Lower leg skin (tissue), 3 donors: ENCODE measurements at regions not wholly inside any gene's neighbourhood (a gene's known extent, or its start where the extent isn't known, plus 50 kb on each side); places are given as distances from the start of the nearest gene placed in this dataset.

Experiments
- POLR2A ChIP-seq, 2 donors: fragments of 450-650 bp; IDR thresholded peaks; one replicate each; pipeline ENCODE4 v1.6.1; 2016 to 2017; ENCODE audit warnings: antibody characterized with exemption in 2 of 2, mild to moderate bottlenecking in 1 of 2, moderate library complexity in 1 of 2
- TF ChIP-seq, protein P1 (sequence below), 3 donors: fragments of 450-650 bp; IDR thresholded peaks; one replicate each; pipeline ENCODE4 v1.5.1; 2016; ENCODE audit warnings: antibody characterized with exemption in 3 of 3, mild to moderate bottlenecking in 3 of 3, moderate library complexity in 2 of 3

DNA sequence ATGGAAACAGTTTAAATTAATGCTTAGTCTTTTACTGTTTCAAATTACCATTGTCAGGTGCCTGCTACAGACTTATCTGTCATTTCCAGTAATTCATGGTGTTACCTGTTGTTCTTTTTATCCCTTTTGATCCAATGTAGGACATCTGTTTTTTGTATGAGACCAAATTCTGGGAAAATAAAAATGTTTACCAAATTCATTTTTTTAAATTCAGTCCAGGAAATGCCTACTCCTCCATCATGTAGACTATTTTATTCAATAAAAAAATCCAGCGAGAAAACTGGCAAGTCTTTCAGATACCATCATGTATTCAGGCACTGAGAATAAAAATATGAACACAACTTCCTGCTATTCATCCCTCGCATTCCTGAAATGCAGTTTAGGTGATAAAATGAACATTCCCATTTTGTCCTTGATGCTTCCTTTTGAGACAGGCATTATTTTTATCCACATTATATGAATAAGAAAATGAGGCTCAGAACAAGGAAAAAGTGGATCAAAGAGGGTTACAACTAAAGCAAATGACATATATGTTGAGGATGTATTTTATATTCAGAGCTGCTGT, 584.2 kb downstream of the SPRY1 start:
- TF ChIP-seq, protein P1, sequence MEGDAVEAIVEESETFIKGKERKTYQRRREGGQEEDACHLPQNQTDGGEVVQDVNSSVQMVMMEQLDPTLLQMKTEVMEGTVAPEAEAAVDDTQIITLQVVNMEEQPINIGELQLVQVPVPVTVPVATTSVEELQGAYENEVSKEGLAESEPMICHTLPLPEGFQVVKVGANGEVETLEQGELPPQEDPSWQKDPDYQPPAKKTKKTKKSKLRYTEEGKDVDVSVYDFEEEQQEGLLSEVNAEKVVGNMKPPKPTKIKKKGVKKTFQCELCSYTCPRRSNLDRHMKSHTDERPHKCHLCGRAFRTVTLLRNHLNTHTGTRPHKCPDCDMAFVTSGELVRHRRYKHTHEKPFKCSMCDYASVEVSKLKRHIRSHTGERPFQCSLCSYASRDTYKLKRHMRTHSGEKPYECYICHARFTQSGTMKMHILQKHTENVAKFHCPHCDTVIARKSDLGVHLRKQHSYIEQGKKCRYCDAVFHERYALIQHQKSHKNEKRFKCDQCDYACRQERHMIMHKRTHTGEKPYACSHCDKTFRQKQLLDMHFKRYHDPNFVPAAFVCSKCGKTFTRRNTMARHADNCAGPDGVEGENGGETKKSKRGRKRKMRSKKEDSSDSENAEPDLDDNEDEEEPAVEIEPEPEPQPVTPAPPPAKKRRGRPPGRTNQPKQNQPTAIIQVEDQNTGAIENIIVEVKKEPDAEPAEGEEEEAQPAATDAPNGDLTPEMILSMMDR (IDR thresholded peaks at IDR 0.05): no peak
- no peak for TF ChIP-seq POLR2A (IDR thresholded peaks at IDR 0.05)
